ENCODE measurements at regions not wholly inside any gene's neighbourhood (a gene's known extent, or its start where the extent isn't known, plus 50 kb on each side); places are given as distances from the start of the nearest gene placed in this dataset.

DNA sequence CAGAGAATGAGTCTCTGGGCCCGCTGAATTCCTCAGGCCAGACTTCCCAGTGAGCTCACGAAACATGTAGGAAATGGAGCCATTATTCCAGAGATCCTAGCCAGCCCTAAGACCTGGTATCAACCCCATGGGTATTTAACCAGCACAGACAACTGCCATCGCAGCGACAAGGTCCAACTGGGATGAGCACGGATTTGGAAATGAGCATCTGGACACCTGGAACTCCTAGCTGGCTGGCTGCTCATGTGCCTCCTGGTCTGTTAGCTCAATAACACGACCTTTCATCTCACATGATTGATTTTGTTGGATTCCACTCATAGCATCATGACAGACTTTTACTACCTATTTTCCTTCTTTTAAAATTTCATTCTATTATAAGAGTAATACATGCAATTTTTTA lies 51.0 kb downstream of the POU3F3 start:
- DNase-seq (ENCODE audit: insufficient read length) (no peak), FAIRE-seq (no peak)
- no peak for TF ChIP-seq TAF1 (IDR thresholded peaks at IDR 0.05; ENCODE audit: borderline replicate concordance, low read depth, low read length)
- no peak for TF ChIP-seq POLR2A (IDR thresholded peaks at IDR 0.05; ENCODE audit: low read depth, low read length)
- TF ChIP-seq POLR2AphosphoS5 (IDR thresholded peaks at IDR 0.05; ENCODE audit: low read depth, low read length), result no peak

DNA sequence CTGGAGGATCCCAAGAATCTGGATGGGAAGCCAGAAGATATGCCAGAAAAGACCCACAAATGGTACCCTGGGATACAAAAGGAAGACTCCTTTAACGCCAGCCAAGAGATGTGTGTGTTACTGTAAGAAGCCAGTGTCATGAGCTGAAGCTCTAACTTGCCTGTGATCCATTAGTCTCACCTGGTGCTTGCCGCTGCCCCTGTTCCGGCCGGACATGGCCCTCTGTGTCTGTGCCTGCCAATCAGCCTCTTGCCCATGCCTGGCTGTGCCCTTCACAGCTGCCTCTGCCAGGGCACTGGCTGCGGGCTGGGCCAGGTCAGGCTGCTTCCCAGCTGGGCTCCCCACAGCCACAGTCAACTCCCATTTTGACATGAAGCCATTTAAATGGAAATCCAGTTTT lies 55.4 kb downstream of the POU3F3 start:
- TF ChIP-seq POLR2A (IDR thresholded peaks at IDR 0.05; ENCODE audit: low read depth, low read length) (no peak), TAF1 (IDR thresholded peaks at IDR 0.05; ENCODE audit: borderline replicate concordance, low read depth, low read length) (no peak), POLR2AphosphoS5 (IDR thresholded peaks at IDR 0.05; ENCODE audit: low read depth, low read length) (no peak)
- DNase-seq (ENCODE audit: insufficient read length), result no peak
- FAIRE-seq, result no peak

DNA sequence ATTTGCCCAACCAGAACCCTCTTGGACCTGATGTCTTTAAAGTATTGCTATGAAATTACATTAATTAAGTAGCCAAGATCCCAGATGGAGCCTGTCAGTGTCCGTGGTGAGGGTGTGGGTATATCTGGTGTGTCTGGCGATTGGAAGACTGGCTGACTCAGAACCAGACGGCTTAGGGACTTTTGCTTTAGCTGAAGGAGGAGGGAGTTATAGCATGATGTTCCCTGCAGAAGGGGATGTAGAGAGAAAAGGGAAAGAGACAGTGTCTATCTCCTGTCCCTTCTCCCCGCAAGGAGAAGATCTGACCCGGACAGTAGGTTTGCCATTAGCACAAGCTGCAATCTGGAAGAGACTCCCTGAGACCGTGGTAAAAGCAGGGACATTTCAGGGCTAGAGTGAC lies 60.6 kb downstream of the POU3F3 start:
- FAIRE-seq (no peak), DNase-seq (ENCODE audit: insufficient read length) (no peak)
- TF ChIP-seq TAF1 (IDR thresholded peaks at IDR 0.05; ENCODE audit: borderline replicate concordance, low read depth, low read length), result no peak
- TF ChIP-seq POLR2AphosphoS5 (IDR thresholded peaks at IDR 0.05; ENCODE audit: low read depth, low read length), result no peak
- no peak for TF ChIP-seq POLR2A (IDR thresholded peaks at IDR 0.05; ENCODE audit: low read depth, low read length)

DNA sequence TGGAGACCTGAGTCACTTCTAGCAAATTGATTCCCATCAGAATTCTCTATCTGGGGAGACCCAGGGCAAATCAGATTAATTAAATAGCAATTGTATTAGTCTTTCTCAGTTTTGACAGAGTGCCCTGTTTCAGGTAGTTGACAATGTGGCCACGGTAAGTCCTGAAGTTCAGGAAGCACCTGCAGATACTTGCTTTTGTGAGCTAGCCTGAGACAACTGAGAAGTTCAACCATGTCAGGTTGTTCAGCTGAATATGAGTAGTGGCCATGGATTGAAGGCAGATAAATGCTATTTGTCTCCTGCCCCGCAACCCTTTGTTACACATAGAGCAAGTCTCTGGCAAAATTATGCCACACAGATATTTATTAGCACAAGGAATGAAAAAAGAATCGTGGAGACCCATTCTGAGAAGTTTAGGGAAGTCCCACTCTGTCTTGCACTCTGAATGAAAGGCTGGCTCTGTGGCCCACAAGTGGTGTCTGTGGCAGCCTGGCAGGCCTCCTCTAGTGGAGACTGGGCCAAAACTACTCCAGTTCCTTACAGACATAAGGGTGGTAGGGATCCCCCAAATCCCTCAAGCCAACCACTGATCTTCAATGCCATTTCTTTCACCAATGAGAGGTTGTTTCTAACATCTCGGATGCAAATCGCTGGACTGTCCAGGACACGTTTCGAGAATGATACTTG lies 61.3 kb downstream of the POU3F3 start:
- TF ChIP-seq POLR2AphosphoS5 (IDR thresholded peaks at IDR 0.05; ENCODE audit: low read depth, low read length), result no peak
- TF ChIP-seq POLR2A (IDR thresholded peaks at IDR 0.05; ENCODE audit: low read depth, low read length), result no peak
- TF ChIP-seq TAF1 (IDR thresholded peaks at IDR 0.05; ENCODE audit: borderline replicate concordance, low read depth, low read length), result no peak
- no peak for FAIRE-seq
- DNase-seq (ENCODE audit: insufficient read length), result no peak

DNA sequence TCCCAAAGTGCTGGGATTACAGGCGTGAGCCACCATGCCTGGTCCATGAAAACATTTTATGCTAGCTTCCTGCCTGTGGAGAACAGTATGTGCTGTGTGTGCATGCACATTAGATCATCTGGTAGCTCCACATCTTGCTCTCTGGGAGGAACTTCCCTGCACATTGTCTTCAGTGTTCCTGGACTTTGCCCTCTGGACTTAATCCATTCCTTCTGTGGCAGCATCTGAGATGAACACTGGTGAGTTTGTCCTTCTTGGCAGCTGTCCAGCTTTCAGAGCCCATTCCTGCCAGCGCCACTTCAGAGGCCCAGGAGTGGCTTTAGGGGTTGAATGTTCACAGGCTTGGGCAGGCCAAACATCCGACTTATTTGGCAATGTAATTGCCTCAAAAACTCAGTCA lies 65.2 kb downstream of the POU3F3 start:
- FAIRE-seq (no peak), DNase-seq (ENCODE audit: insufficient read length) (no peak)
- no peak for TF ChIP-seq POLR2AphosphoS5 (IDR thresholded peaks at IDR 0.05; ENCODE audit: low read depth, low read length)
- no peak for TF ChIP-seq TAF1 (IDR thresholded peaks at IDR 0.05; ENCODE audit: borderline replicate concordance, low read depth, low read length)
- TF ChIP-seq POLR2A (IDR thresholded peaks at IDR 0.05; ENCODE audit: low read depth, low read length), result no peak

DNA sequence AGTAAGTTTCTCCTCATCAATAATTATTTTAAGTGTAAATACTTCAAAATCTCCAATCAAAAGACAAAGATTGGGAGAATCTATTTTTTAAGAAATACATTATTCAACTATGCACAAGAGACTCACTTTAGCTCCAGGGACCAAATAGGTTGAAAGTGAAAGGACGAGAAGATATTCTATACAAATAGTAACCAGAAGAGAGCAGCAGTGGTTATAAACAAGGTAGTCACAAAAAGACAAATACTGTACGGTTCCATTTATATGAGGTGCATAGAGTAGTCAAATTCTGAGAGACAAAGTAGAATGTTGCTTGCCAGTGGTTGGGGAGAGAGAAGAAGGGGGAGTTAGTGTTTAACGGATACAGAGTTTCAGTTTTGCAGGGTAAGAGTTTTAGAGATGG lies 69.8 kb downstream of the POU3F3 start:
- DNase-seq (ENCODE audit: insufficient read length) (no peak), FAIRE-seq (no peak)
- no peak for TF ChIP-seq POLR2AphosphoS5 (IDR thresholded peaks at IDR 0.05; ENCODE audit: low read depth, low read length)
- no peak for TF ChIP-seq POLR2A (IDR thresholded peaks at IDR 0.05; ENCODE audit: low read depth, low read length)
- no peak for TF ChIP-seq TAF1 (IDR thresholded peaks at IDR 0.05; ENCODE audit: borderline replicate concordance, low read depth, low read length)

DNA sequence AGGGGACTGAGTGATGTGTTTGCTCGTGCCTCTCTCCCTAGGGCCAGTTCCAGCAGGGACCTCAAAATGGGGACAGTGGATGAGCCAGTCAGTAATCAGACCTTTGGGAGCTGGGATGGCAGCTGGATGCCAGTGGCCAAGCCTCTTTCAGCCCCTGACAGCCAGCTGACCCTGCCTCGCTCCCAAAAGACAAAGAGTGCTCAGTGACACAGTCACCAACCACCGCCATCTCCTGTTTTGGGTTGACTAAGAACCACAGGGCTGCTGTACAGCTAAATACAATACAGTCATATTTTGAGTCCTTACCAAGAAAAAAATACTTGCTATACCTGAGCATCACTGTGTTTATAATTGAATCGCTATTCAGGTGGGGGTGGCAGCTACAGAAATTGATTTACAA lies 75.7 kb downstream of the POU3F3 start:
- TF ChIP-seq POLR2A (IDR thresholded peaks at IDR 0.05; ENCODE audit: low read depth, low read length), result no peak
- TF ChIP-seq TAF1 (IDR thresholded peaks at IDR 0.05; ENCODE audit: borderline replicate concordance, low read depth, low read length), result no peak
- TF ChIP-seq POLR2AphosphoS5 (IDR thresholded peaks at IDR 0.05; ENCODE audit: low read depth, low read length), result no peak
- FAIRE-seq (no peak), DNase-seq (ENCODE audit: insufficient read length) (no peak)

DNA sequence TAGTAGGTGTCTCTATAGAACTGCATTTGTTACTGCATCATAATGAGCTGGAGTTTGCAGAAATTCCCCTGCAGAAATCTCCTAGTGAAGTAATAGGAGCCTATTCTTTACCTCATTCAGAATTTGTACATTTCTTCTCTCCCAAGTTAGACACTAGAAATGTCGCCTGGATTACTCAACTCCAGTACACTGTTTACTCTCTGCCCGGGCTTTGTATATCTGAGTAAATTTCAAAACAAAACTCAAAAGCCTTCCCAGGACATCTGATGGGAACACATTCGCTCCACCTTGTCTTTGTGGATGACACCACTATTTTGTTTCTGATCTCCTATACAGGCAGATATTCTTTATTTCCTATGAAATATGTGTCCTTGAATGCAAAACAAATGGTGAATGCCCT lies 76.8 kb downstream of the POU3F3 start:
- TF ChIP-seq POLR2AphosphoS5 (IDR thresholded peaks at IDR 0.05; ENCODE audit: low read depth, low read length), result no peak
- TF ChIP-seq TAF1 (IDR thresholded peaks at IDR 0.05; ENCODE audit: borderline replicate concordance, low read depth, low read length), result no peak
- no peak for TF ChIP-seq POLR2A (IDR thresholded peaks at IDR 0.05; ENCODE audit: low read depth, low read length)
- FAIRE-seq (no peak), DNase-seq (ENCODE audit: insufficient read length) (no peak)

DNA sequence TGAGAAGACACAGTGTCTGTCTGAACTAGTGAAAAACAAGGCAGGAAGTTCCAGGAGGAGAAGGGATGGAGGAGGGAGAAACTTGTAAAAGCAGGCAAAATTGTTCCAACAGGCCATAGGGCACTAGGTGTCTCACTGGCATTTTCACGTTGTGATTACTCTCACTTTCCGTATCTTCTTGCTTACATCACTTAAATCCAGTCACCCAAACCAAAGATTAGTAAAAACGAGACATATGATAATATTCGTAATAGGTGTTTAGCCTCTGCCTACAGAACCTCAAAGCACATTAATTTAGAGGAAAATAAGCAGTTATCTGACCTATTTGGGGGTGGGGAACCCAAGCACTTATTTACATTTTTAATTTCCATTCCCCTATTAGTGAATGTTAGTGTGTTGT lies 78.3 kb downstream of the POU3F3 start:
- TF ChIP-seq TAF1 (IDR thresholded peaks at IDR 0.05; ENCODE audit: borderline replicate concordance, low read depth, low read length) (no peak), POLR2AphosphoS5 (IDR thresholded peaks at IDR 0.05; ENCODE audit: low read depth, low read length) (no peak), POLR2A (IDR thresholded peaks at IDR 0.05; ENCODE audit: low read depth, low read length) (no peak)
- DNase-seq (ENCODE audit: insufficient read length) (no peak), FAIRE-seq (peak; percentile 42)

DNA sequence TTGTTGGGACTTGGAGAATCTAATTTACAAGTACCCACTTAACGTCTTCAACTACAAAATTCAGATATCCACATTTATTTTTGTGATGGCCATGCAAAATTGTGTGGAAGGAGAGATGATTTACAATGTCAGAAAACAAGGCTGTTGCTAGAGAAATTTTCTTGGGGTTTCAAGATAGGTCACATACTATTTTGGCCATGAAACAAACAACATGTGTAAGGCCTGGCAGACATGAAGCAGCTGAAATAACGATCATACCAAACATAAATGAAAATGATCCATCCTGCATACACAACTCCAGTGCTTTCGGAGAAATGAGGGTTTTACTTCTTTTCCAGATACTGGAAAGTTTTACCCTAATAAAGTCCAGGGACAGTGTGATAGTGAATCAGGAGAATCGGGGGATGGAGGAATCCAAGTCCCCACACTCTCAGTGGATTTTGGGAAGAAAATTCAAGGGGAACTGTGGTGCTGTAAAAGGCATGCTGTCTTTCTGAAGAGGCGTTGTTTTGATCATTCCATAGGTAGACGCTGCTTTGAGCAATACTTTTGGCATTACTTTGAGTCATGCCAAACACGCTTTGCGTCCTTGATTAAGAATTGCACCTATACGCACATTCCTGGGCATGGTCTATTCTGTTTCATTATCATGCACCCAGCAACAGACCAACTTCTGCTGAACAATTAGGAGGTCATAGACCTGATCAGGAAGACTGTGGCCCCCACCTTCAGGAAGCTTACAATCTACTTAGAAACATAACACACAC lies 79.4 kb downstream of the POU3F3 start:
- TF ChIP-seq POLR2AphosphoS5 (IDR thresholded peaks at IDR 0.05; ENCODE audit: low read depth, low read length), result no peak
- TF ChIP-seq POLR2A (IDR thresholded peaks at IDR 0.05; ENCODE audit: low read depth, low read length), result no peak
- no peak for TF ChIP-seq TAF1 (IDR thresholded peaks at IDR 0.05; ENCODE audit: borderline replicate concordance, low read depth, low read length)
- no peak for DNase-seq (ENCODE audit: insufficient read length)
- no peak for FAIRE-seq

DNA sequence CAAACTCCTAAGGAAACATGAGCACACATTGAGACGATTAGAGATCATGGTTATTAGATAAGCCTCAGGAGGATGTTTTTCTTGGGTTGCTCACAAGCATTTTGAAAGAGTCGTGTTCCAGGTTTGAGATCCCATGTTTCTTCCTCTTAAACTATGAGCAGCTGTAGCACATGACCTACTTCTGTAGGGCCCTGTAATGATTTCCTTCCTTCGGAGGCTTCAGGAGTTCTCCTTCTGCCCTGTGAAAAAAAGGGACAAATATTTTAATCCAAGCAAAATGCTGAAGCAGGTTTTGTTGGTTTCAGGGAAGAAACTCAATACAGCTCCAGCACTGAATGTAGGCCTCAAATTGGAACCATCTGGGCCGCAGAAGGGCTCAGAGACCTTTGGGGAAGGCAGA lies 82.6 kb downstream of the POU3F3 start:
- TF ChIP-seq POLR2A (IDR thresholded peaks at IDR 0.05; ENCODE audit: low read depth, low read length), result no peak
- TF ChIP-seq TAF1 (IDR thresholded peaks at IDR 0.05; ENCODE audit: borderline replicate concordance, low read depth, low read length), result no peak
- TF ChIP-seq POLR2AphosphoS5 (IDR thresholded peaks at IDR 0.05; ENCODE audit: low read depth, low read length), result no peak
- DNase-seq (ENCODE audit: insufficient read length) (no peak), FAIRE-seq (no peak)
